HG03060 (cell line): ENCODE measurements at regions not wholly inside any gene's neighbourhood (a gene's known extent, or its start where the extent isn't known, plus 50 kb on each side); places are given as distances from the start of the nearest gene placed in this dataset.

Source experiments
- ATAC-seq: cut with Tn5 transposase; IDR thresholded peaks from one replicate; pipeline ENCODE4 v1.9.1; 2021; ENCODE audit warnings: low read depth, moderate number of reproducible peaks; ENCODE audit not compliant: unreplicated experiment

- no peak for ATAC-seq
Measured at GRCh38 chr2:118668431-118669424, 178.7 kb downstream of the EN1 start.

GRCh38 chr2:118667964-118668363 is 179.5 kb downstream of the EN1 start:
- no peak for ATAC-seq

- no peak for ATAC-seq
Measured at GRCh38 chr2:118667348-118667747, 180.1 kb downstream of the EN1 start.

GRCh38 chr2:118665784-118666529 is 181.5 kb downstream of the EN1 start:
- ATAC-seq, result no peak

GRCh38 chr2:118661179-118661578 is 186.3 kb downstream of the EN1 start:
- no peak for ATAC-seq

- no peak for ATAC-seq
Measured at GRCh38 chr2:118658596-118659198, 188.8 kb downstream of the EN1 start.

GRCh38 chr2:118657466-118657865 is 190.0 kb downstream of the EN1 start:
- ATAC-seq, result no peak

- no peak for ATAC-seq
Measured at GRCh38 chr2:118654945-118655344, 192.5 kb downstream of the EN1 start.

- no peak for ATAC-seq
Measured at GRCh38 chr2:118650327-118650726, 197.1 kb downstream of the EN1 start.

GRCh38 chr2:118645876-118646275 is 201.6 kb downstream of the EN1 start:
- ATAC-seq, result no peak

GRCh38 chr2:118644190-118644589 is 203.3 kb downstream of the EN1 start:
- no peak for ATAC-seq

- ATAC-seq, result no peak
Measured at GRCh38 chr2:118643294-118643693, 204.2 kb downstream of the EN1 start.

GRCh38 chr2:118642501-118642900 is 204.9 kb downstream of the EN1 start:
- ATAC-seq, result no peak

- no peak for ATAC-seq
Measured at GRCh38 chr2:118641711-118642110, 205.7 kb downstream of the EN1 start.

- no peak for ATAC-seq
Measured at GRCh38 chr2:118639371-118639770, 208.1 kb downstream of the EN1 start.

GRCh38 chr2:118638453-118638852 is 209.0 kb downstream of the EN1 start:
- no peak for ATAC-seq

GRCh38 chr2:118635891-118636290 is 211.6 kb downstream of the EN1 start:
- no peak for ATAC-seq

- no peak for ATAC-seq
Measured at GRCh38 chr2:118634876-118635275, 212.6 kb downstream of the EN1 start.

GRCh38 chr2:118633371-118634018 is 214.0 kb downstream of the EN1 start:
- no peak for ATAC-seq

GRCh38 chr2:118632921-118633320 is 214.5 kb downstream of the EN1 start:
- no peak for ATAC-seq

- ATAC-seq, result no peak
Measured at GRCh38 chr2:118627156-118627555, 220.3 kb downstream of the EN1 start.
